A549 (cell line): ENCODE measurements at regions not wholly inside any gene's neighbourhood (a gene's known extent, or its start where the extent isn't known, plus 50 kb on each side); places are given as distances from the start of the nearest gene placed in this dataset.

Experiments used
- ATAC-seq, 2 experiments: fragments of 200-7000 bp in 1 of 2; fragments of >200 bp in 1 of 2; cut with Nextera tagmentation in 1 of 2; cut with Tn5 transposase in 1 of 2; 3 replicates each; pipeline versions ENCODE4 v1.8.0 to v1.9.1; 2018 to 2020; ENCODE audit warnings: mild to moderate bottlenecking in 1 of 2, moderate library complexity in 1 of 2
- CTCF ChIA-PET: fragments of 300-600 bp; sonication (Branson Sonifier 250); formaldehyde crosslinking; extraction: SDS; loops from one replicate; lab custom pipeline; 2021; ENCODE audit warnings: antibody characterized with exemption, inconsistent platforms; lab: Yijun Ruan, JAX
- POLR2A ChIA-PET: fragments of 350-600 bp; formaldehyde crosslinking; extraction: SDS; loops from one replicate; lab custom pipeline; 2021; ENCODE audit warnings: antibody characterized with exemption, inconsistent platforms; lab: Yijun Ruan, JAX
- DNase-seq, 2 experiments: peaks; one replicate each; pipeline versions ENCODE4 v3.0.0 to v3.0.0-alpha.2; 2011 to 2016; ENCODE audit warnings: low read depth in 1 of 2, low spot score in 1 of 2
- FAIRE-seq: peaks from 2 replicates; lab custom pipeline; 2011; peaks lifted over from hg19 to GRCh38; lab: Jason Lieb, UNC
- H3K27ac ChIP-seq, 2 experiments: fragments of >200 bp; sonication (Bioruptor Twin); formaldehyde crosslinking; 3 replicates each; pipeline ENCODE4 v1.5.1; 2016 to 2017
- H3K4me1 ChIP-seq: fragments of >200 bp; sonication (Bioruptor Twin); formaldehyde crosslinking; 3 replicates; pipeline ENCODE4 v1.6.1; 2016
- H3K4me2 ChIP-seq: fragments of >200 bp; sonication (Bioruptor Twin); formaldehyde crosslinking; 3 replicates; pipeline ENCODE4 v1.6.1; 2016
- H3K4me3 ChIP-seq: fragments of >200 bp; sonication (Bioruptor Twin); formaldehyde crosslinking; 3 replicates; pipeline ENCODE4 v1.5.1; 2016
- H3K9me3 ChIP-seq: fragments of >200 bp; sonication (Bioruptor Twin); formaldehyde crosslinking; 3 replicates; pipeline ENCODE4 v1.6.1; 2016
- CEBPB ChIP-seq, 2 experiments: fragments of >200 bp in 1 of 2; sonication (Bioruptor Twin) in 1 of 2; formaldehyde crosslinking in 1 of 2; IDR thresholded peaks; 2 replicates each; pipeline ENCODE4 v1.6.1; 2012 to 2016
- GATA3 ChIP-seq: IDR thresholded peaks from 2 replicates; pipeline ENCODE4 v1.6.1; 2012; ENCODE audit warnings: borderline replicate concordance
- HMGXB4 ChIP-seq: fragments of 250-450 bp; sonication (Bioruptor Pico); IDR thresholded peaks from 2 replicates; pipeline ENCODE4 v1.5.0; 2021; ENCODE audit warnings: mild to moderate bottlenecking, moderate library complexity, borderline replicate concordance
- JUN ChIP-seq, 2 experiments: fragments of >200 bp; sonication (Bioruptor Twin); formaldehyde crosslinking; IDR thresholded peaks; 2 replicates in 1 of 2; 3 replicates in 1 of 2; pipeline ENCODE4 v1.6.1; 2016 to 2017
- KDM1A ChIP-seq: fragments of 200-600 bp; sonication (generic); IDR thresholded peaks from 2 replicates; pipeline ENCODE4 v1.6.1; 2016; ENCODE audit warnings: low read depth, mild to moderate bottlenecking
- MAX ChIP-seq: IDR thresholded peaks from 2 replicates; pipeline ENCODE4 v1.6.1; 2012
- MYC ChIP-seq: IDR thresholded peaks from 2 replicates; pipeline ENCODE4 v1.6.1; 2012; ENCODE audit warnings: mild to moderate bottlenecking, inconsistent platforms, low read length, improper control_type of control experiment, borderline replicate concordance
- NPAS2 ChIP-seq: fragments of 250-450 bp; sonication (Bioruptor Pico); IDR thresholded peaks from 2 replicates; pipeline ENCODE4 v1.8.0; 2022; ENCODE audit warnings: mild to moderate bottlenecking, moderate library complexity, borderline replicate concordance
- POLR2A ChIP-seq: IDR thresholded peaks from 2 replicates; pipeline ENCODE4 v1.6.1; 2012; ENCODE audit warnings: mild to moderate bottlenecking, low read length
- POLR2AphosphoS2 ChIP-seq: conservative IDR thresholded peaks from 2 replicates; pipeline ENCODE4 v1.6.1; 2012; ENCODE audit warnings: low read length, improper control_type of control experiment, inconsistent platforms
- RAD21 ChIP-seq, 2 experiments: fragments of >200 bp in 1 of 2; sonication (Bioruptor Twin) in 1 of 2; formaldehyde crosslinking in 1 of 2; IDR thresholded peaks in 1 of 2; conservative IDR thresholded peaks in 1 of 2; 2 replicates in 1 of 2; 3 replicates in 1 of 2; pipeline ENCODE4 v1.6.1; 2012 to 2018; ENCODE audit warnings: inconsistent platforms in 1 of 2
- RARB ChIP-seq: fragments of 250-450 bp; sonication (Bioruptor Pico); IDR thresholded peaks from 2 replicates; pipeline ENCODE4 v1.8.0; 2021; ENCODE audit warnings: mild to moderate bottlenecking, moderate library complexity
- RCOR1 ChIP-seq: fragments of 150-350 bp; IDR thresholded peaks from 2 replicates; pipeline ENCODE4 v1.6.1; 2014; ENCODE audit warnings: antibody characterized with exemption, low read length, low read depth
- TFCP2L1 ChIP-seq: fragments of 250-450 bp; sonication (Bioruptor Pico); IDR thresholded peaks from 2 replicates; pipeline ENCODE4 v1.5.0; 2021; ENCODE audit warnings: mild to moderate bottlenecking
- ZFP36 ChIP-seq: fragments of 450-650 bp; IDR thresholded peaks from 2 replicates; pipeline ENCODE4 v1.6.1; 2014; ENCODE audit warnings: borderline replicate concordance; ENCODE audit not compliant: partially characterized antibody
- ZNF302 ChIP-seq: fragments of 250-450 bp; sonication (Bioruptor Pico); IDR thresholded peaks from 2 replicates; pipeline ENCODE4 v1.9.0; 2021; ENCODE audit warnings: inconsistent platforms, mild to moderate bottlenecking, moderate library complexity
- WGBS: methylation state at CpG from one replicate; pipeline ENCODE4 v1.1.6; 2017; ENCODE audit errors: missing lambda C conversion rate; 5-methylcytosine and 5-hydroxymethylcytosine counted together
- TF ChIP-seq, protein P1 (sequence below): fragments of 150-350 bp; IDR thresholded peaks from 2 replicates; pipeline ENCODE4 v1.6.1; 2014; ENCODE audit warnings: low read depth, mild to moderate bottlenecking, low read length
- TF ChIP-seq, protein P2 (sequence below): fragments of 450-650 bp; IDR thresholded peaks from 2 replicates; pipeline ENCODE4 v1.6.1; 2014; ENCODE audit warnings: antibody characterized with exemption
- TF ChIP-seq, protein P3 (sequence below): IDR thresholded peaks from 2 replicates; pipeline ENCODE4 v1.6.1; 2012
- TF ChIP-seq, protein P4 (sequence below): fragments of >200 bp; sonication (Bioruptor Twin); formaldehyde crosslinking; IDR thresholded peaks from 3 replicates; pipeline ENCODE4 v1.6.1; 2016
- TF ChIP-seq, protein P5 (sequence below): fragments of 250-450 bp; sonication (Bioruptor Pico); IDR thresholded peaks from 2 replicates; pipeline ENCODE4 v1.5.0; 2020; ENCODE audit warnings: low read depth, mild to moderate bottlenecking, moderate library complexity
- TF ChIP-seq, protein P6 (sequence below): fragments of >200 bp; sonication (Bioruptor Twin); formaldehyde crosslinking; IDR thresholded peaks from 2 replicates; pipeline ENCODE4 v1.6.1; 2016

DNA sequence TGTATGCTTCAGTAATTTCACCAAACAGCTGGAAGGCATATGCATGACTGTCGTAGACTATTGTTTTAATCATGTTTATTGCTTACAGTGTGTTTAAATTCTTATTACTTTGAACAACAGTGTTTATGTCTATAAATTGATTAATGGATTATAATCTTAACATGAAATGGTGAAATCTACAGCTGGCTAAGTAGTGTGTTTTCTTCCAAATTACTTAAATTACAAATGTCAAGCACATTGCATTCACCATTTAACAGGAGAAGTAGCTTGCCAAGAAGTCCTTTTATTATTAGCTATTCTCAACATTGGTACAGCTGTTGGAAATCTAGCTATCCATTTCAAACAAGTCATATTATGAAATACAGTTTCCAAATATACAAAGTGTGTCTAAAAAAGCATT is 849.3 kb upstream of the PCDH10 start:
- TF ChIP-seq, protein P1, sequence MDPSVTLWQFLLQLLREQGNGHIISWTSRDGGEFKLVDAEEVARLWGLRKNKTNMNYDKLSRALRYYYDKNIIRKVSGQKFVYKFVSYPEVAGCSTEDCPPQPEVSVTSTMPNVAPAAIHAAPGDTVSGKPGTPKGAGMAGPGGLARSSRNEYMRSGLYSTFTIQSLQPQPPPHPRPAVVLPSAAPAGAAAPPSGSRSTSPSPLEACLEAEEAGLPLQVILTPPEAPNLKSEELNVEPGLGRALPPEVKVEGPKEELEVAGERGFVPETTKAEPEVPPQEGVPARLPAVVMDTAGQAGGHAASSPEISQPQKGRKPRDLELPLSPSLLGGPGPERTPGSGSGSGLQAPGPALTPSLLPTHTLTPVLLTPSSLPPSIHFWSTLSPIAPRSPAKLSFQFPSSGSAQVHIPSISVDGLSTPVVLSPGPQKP = no peak
- TF ChIP-seq GATA3 = no peak
- TF ChIP-seq ZNF302 (CRISPR knock-in tag) = no peak
- TF ChIP-seq KDM1A = no peak
- no peak for TF ChIP-seq POLR2AphosphoS2
- no peak for TF ChIP-seq TFCP2L1
- TF ChIP-seq, protein P2, sequence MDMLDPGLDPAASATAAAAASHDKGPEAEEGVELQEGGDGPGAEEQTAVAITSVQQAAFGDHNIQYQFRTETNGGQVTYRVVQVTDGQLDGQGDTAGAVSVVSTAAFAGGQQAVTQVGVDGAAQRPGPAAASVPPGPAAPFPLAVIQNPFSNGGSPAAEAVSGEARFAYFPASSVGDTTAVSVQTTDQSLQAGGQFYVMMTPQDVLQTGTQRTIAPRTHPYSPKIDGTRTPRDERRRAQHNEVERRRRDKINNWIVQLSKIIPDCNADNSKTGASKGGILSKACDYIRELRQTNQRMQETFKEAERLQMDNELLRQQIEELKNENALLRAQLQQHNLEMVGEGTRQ = no peak
- TF ChIP-seq NPAS2 = no peak
- TF ChIP-seq, protein P3, sequence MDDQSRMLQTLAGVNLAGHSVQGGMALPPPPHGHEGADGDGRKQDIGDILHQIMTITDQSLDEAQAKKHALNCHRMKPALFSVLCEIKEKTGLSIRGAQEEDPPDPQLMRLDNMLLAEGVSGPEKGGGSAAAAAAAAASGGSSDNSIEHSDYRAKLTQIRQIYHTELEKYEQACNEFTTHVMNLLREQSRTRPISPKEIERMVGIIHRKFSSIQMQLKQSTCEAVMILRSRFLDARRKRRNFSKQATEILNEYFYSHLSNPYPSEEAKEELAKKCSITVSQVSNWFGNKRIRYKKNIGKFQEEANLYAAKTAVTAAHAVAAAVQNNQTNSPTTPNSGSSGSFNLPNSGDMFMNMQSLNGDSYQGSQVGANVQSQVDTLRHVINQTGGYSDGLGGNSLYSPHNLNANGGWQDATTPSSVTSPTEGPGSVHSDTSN = no peak
- TF ChIP-seq HMGXB4 (CRISPR knock-in tag) = no peak
- TF ChIP-seq MYC = no peak
- TF ChIP-seq, protein P4, sequence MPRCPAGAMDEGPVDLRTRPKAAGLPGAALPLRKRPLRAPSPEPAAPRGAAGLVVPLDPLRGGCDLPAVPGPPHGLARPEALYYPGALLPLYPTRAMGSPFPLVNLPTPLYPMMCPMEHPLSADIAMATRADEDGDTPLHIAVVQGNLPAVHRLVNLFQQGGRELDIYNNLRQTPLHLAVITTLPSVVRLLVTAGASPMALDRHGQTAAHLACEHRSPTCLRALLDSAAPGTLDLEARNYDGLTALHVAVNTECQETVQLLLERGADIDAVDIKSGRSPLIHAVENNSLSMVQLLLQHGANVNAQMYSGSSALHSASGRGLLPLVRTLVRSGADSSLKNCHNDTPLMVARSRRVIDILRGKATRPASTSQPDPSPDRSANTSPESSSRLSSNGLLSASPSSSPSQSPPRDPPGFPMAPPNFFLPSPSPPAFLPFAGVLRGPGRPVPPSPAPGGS = no peak
- TF ChIP-seq POLR2A = no peak
- no peak for ATAC-seq
- H3K9me3 ChIP-seq = no peaks in the 10 kb centered on the region
- H3K4me1 ChIP-seq = no peaks in the 10 kb centered on the region
- 24% methylated on average over 1 of the region's 1 CpG for WGBS
- no peak overlapping the region for H3K4me3 ChIP-seq
- ChIA-PET POLR2A (no interaction called here), CTCF (no interaction called here)
- no peak overlapping the region for H3K4me2 ChIP-seq
- no peak overlapping the region for H3K27ac ChIP-seq
- no peak for DNase-seq
- no peak for FAIRE-seq

DNA sequence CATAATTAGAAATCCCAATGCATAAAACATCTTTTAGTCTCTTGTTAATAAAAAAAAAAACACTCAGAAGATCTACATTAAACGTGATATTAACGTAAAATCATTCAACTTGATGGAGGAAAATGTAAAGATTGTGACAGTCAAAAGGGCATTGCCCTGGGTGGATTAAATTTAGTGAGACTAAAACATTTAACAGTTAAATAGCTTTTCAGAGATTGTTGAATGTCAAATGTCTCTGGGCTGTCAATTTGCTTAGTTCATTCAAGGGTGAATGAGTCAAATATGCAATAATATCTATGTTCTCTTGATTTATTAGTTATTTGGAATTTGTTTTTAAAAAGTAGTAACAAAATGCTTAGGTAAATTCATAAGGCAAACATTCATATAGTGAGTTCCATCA is 836.6 kb upstream of the PCDH10 start:
- ATAC-seq = no peak
- H3K4me1 ChIP-seq = no peaks in the 10 kb centered on the region
- H3K27ac ChIP-seq = no peak overlapping the region
- H3K4me2 ChIP-seq = no peak overlapping the region
- H3K9me3 ChIP-seq = no peaks in the 10 kb centered on the region
- no peak for FAIRE-seq
- 15% methylated on average over 2 of the region's 2 CpGs for WGBS
- no peak for TF ChIP-seq POLR2AphosphoS2
- no peak for TF ChIP-seq RARB
- TF ChIP-seq, protein P5, sequence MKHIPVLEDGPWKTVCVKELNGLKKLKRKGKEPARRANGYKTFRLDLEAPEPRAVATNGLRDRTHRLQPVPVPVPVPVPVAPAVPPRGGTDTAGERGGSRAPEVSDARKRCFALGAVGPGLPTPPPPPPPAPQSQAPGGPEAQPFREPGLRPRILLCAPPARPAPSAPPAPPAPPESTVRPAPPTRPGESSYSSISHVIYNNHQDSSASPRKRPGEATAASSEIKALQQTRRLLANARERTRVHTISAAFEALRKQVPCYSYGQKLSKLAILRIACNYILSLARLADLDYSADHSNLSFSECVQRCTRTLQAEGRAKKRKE = no peak
- no peak for TF ChIP-seq JUN (IDR thresholded peaks at IDR 0.05)
- ChIA-PET POLR2A (no interaction called here), CTCF (no interaction called here)
- H3K4me3 ChIP-seq = no peak overlapping the region
- no peak for DNase-seq

GRCh38 chr4:132313852-132314251 is 835.2 kb upstream of the PCDH10 start:
- Histone ChIP-seq H3K4me2 (no peak overlapping the region), H3K4me1 (no peaks in the 10 kb centered on the region), H3K27ac (no peak overlapping the region), H3K4me3 (no peak overlapping the region), H3K9me3 (no peaks in the 10 kb centered on the region)
- FAIRE-seq (no peak), ATAC-seq (no peak), DNase-seq (no peak)
- ChIA-PET POLR2A (no interaction called here), CTCF (interaction anchor here (1.2 kb wide), 1 partner anchor 19 kb away, joined by 3 read pairs; no protein-coding TSS in a partner anchor)
- WGBS = 18% methylated on average over 7 of the region's 7 CpGs
- TF ChIP-seq RARB (no peak), ZFP36 (no peak), RAD21 (conservative IDR thresholded peaks at IDR 0.05 in 1 of 2, IDR thresholded peaks at IDR 0.05 in 1 of 2) (no peak), RCOR1 (no peak), CEBPB (IDR thresholded peaks at IDR 0.05) (no peak), MAX (no peak)
- TF ChIP-seq, protein P6, sequence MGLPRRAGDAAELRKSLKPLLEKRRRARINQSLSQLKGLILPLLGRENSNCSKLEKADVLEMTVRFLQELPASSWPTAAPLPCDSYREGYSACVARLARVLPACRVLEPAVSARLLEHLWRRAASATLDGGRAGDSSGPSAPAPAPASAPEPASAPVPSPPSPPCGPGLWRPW = no peak
